Skeletal muscle tissue (tissue), 3 donors: ENCODE measurements at regions not wholly inside any gene's neighbourhood (a gene's known extent, or its start where the extent isn't known, plus 50 kb on each side); places are given as distances from the start of the nearest gene placed in this dataset.
"Not testable (repeated sequence)": the region's sequence is repeated elsewhere in the genome, so short reads cannot be mapped to it uniquely, and the experiment has no call there.

Experiments
- H3K27ac ChIP-seq: one replicate; pipeline ENCODE4 v1.7.0; 2013; ENCODE audit warnings: mild to moderate bottlenecking, low read depth, low read length, inconsistent platforms
- H3K27me3 ChIP-seq, 3 donors: one replicate each; pipeline ENCODE4 v1.7.0; 2013; ENCODE audit warnings: low read length in 3 of 3; ENCODE audit not compliant: control insufficient read depth in 3 of 3, insufficient read depth in 3 of 3
- H3K36me3 ChIP-seq, 3 donors: one replicate each; pipeline ENCODE4 v1.7.0; 2013; ENCODE audit warnings: low read length in 3 of 3; ENCODE audit not compliant: control insufficient read depth in 3 of 3, insufficient read depth in 3 of 3
- H3K4me1 ChIP-seq, 3 donors: one replicate each; pipeline ENCODE4 v1.7.0; 2013; ENCODE audit warnings: low read length in 3 of 3, mild to moderate bottlenecking in 3 of 3; ENCODE audit not compliant: control insufficient read depth in 3 of 3, insufficient read depth in 3 of 3
- H3K4me3 ChIP-seq, 3 donors: one replicate each; pipeline ENCODE4 v1.7.0; 2013; ENCODE audit warnings: low read length in 3 of 3
- H3K9ac ChIP-seq, 3 donors: one replicate each; pipeline ENCODE4 v1.7.0; 2013; ENCODE audit warnings: low read length in 3 of 3, mild to moderate bottlenecking in 3 of 3, moderate library complexity in 2 of 3, low read depth in 1 of 3
- H3K9me3 ChIP-seq, 3 donors: one replicate each; pipeline ENCODE4 v1.7.0; 2013; ENCODE audit warnings: low read length in 3 of 3; ENCODE audit not compliant: control insufficient read depth in 3 of 3
- donor health status: Osteomylitis.

GRCh38 chr3:150345021-150345538, 63.0 kb upstream of the TSC22D2 start:
- Histone ChIP-seq H3K9me3 (no peaks in the 10 kb centered on the region), H3K4me3 (no peak overlapping the region), H3K36me3 (no peaks in the 10 kb centered on the region), H3K4me1 (peaks cover 5 to 21% (median 14%) of the 10 kb centered on the region in 3 donors), H3K27ac (no peak overlapping the region), H3K9ac (no peak overlapping the region), H3K27me3 (no peaks in the 10 kb centered on the region)

GRCh38 chr3:150344079-150344759, 63.9 kb upstream of the TSC22D2 start:
- Histone ChIP-seq H3K9ac (no peak overlapping the region), H3K27me3 (no peaks in the 10 kb centered on the region), H3K36me3 (no peaks in the 10 kb centered on the region), H3K4me1 (peaks cover 5 to 15% (median 9%) of the 10 kb centered on the region in 3 donors), H3K4me3 (no peak overlapping the region), H3K9me3 (no peaks in the 10 kb centered on the region), H3K27ac (no peak overlapping the region)

- H3K9ac ChIP-seq = no peak overlapping the region
- no peak overlapping the region for H3K4me3 ChIP-seq
- no peak overlapping the region for H3K27ac ChIP-seq
- no peaks in the 10 kb centered on the region for H3K36me3 ChIP-seq
- H3K4me1 ChIP-seq = peaks cover 0 to 6% (median 1%) of the 10 kb centered on the region in 3 donors
- no peaks in the 10 kb centered on the region for H3K27me3 ChIP-seq
- no peaks in the 10 kb centered on the region for H3K9me3 ChIP-seq
Observed at GRCh38 chr3:150342896-150343467, 65.1 kb upstream of the TSC22D2 start.

- Histone ChIP-seq H3K27ac (no peak overlapping the region), H3K4me3 (no peak overlapping the region), H3K36me3 (no peaks in the 10 kb centered on the region), H3K9ac (no peak overlapping the region), H3K9me3 (no peaks in the 10 kb centered on the region), H3K27me3 (no peaks in the 10 kb centered on the region), H3K4me1 (peaks cover 0 to 6% (median 0%) of the 10 kb centered on the region in 3 donors)
Observed at GRCh38 chr3:150341891-150342290, 66.2 kb upstream of the TSC22D2 start.

- not testable (repeated sequence) for H3K27ac ChIP-seq, H3K4me1 ChIP-seq, H3K27me3 ChIP-seq, H3K9me3 ChIP-seq, H3K36me3 ChIP-seq, H3K4me3 ChIP-seq, H3K9ac ChIP-seq
Observed at GRCh38 chr3:150336363-150336762, 71.7 kb upstream of the TSC22D2 start.

GRCh38 chr3:150335631-150336030, 72.5 kb upstream of the TSC22D2 start:
- no peaks in the 10 kb centered on the region for H3K4me1 ChIP-seq
- H3K36me3 ChIP-seq = no peaks in the 10 kb centered on the region
- H3K27me3 ChIP-seq = no peaks in the 10 kb centered on the region

GRCh38 chr3:150334974-150335373, 73.1 kb upstream of the TSC22D2 start:
- no peaks in the 10 kb centered on the region for H3K9me3 ChIP-seq
- no peaks in the 10 kb centered on the region for H3K4me1 ChIP-seq
- H3K27ac ChIP-seq = no peak overlapping the region
- no peak overlapping the region for H3K9ac ChIP-seq
- no peaks in the 10 kb centered on the region for H3K27me3 ChIP-seq
- no peaks in the 10 kb centered on the region for H3K36me3 ChIP-seq
- H3K4me3 ChIP-seq = no peak overlapping the region

More at GRCh38 chr3:150335631-150336030, 72.5 kb upstream of the TSC22D2 start:
- Histone ChIP-seq H3K9ac (no peak overlapping the region), H3K4me3 (no peak overlapping the region), H3K27ac (no peak overlapping the region), H3K9me3 (no peaks in the 10 kb centered on the region)

- Histone ChIP-seq H3K9me3 (no peaks in the 10 kb centered on the region), H3K4me1 (no peaks in the 10 kb centered on the region), H3K9ac (no peak overlapping the region), H3K27ac (no peak overlapping the region), H3K36me3 (no peaks in the 10 kb centered on the region), H3K27me3 (no peaks in the 10 kb centered on the region), H3K4me3 (no peak overlapping the region)
Observed at GRCh38 chr3:150333477-150333876, 74.6 kb upstream of the TSC22D2 start.

- H3K27me3 ChIP-seq = no peaks in the 10 kb centered on the region
- H3K36me3 ChIP-seq = no peaks in the 10 kb centered on the region
- no peaks in the 10 kb centered on the region for H3K4me1 ChIP-seq
- H3K4me3 ChIP-seq = no peak overlapping the region
- no peak overlapping the region for H3K27ac ChIP-seq
- no peaks in the 10 kb centered on the region for H3K9me3 ChIP-seq
- no peak overlapping the region for H3K9ac ChIP-seq
Observed at GRCh38 chr3:150331978-150332568, 76.0 kb upstream of the TSC22D2 start.

- Histone ChIP-seq H3K4me3 (no peak overlapping the region), H3K36me3 (no peaks in the 10 kb centered on the region), H3K27me3 (no peaks in the 10 kb centered on the region), H3K9me3 (no peaks in the 10 kb centered on the region), H3K27ac (no peak overlapping the region), H3K4me1 (no peaks in the 10 kb centered on the region), H3K9ac (no peak overlapping the region)
Observed at GRCh38 chr3:150330872-150331271, 77.2 kb upstream of the TSC22D2 start.
